Inflammatory macrophage treated with lipopolysaccharide for 4 hours (primary cell): ENCODE measurements at regions not wholly inside any gene's neighbourhood (a gene's known extent, or its start where the extent isn't known, plus 50 kb on each side); places are given as distances from the start of the nearest gene placed in this dataset.

ENCODE experiments used
- DNase-seq: peaks from one replicate; pipeline ENCODE4 v3.0.0-alpha.2; 2020

DNA sequence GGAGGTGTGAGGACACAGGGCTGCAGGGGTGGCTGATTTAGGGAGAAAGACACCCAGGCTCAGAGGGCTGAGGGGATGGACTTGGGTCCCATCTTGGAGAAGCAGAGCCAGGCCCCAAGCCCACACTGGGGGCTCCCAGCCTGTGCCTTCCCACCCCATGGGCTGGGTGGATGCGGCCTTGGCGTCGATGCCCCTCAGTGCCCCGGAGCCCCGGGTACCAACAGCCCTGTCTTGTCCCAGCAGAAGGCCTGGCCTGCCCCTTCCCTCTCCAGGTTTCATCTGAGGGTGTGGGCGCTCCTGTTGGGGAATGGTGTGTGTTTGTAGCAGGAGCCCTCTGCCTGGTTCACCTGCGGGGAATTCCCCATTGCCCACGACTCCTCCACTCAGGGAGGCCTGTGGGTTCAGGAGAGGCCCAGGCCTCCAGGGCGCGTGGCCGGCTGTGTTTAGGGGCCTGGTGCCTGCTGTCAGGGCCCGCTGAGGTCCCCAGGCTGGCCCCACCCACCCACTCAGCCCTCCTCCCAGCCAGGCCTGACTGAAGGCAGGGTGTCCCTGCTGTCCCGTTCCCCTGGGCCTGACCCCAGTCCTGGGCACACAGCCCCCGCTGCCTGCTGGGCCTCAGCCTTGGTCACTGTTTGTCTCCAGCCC, 51.1 kb upstream of the BEGAIN start:
- no peak for DNase-seq

DNA sequence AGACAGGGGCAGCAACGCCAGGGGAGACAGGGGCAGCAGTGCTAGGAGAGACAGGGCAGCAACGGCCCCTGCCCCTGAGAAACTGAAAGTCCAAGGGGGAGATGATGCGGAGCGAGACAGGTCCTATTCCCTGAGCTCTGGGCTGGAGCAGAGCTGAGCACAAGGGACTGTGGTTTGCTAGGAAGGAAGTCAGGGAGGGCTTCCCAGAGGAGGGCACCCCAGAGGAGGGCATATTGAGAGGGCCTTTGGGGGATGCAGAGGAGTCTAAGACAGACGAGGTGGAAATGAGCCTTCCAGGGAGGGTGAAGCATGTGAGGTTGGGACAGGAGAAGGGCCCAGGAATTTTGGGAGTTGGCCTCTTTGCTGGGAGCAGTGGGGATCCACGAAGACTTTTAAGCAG, 52.1 kb upstream of the BEGAIN start:
- DNase-seq, result no peak

DNA sequence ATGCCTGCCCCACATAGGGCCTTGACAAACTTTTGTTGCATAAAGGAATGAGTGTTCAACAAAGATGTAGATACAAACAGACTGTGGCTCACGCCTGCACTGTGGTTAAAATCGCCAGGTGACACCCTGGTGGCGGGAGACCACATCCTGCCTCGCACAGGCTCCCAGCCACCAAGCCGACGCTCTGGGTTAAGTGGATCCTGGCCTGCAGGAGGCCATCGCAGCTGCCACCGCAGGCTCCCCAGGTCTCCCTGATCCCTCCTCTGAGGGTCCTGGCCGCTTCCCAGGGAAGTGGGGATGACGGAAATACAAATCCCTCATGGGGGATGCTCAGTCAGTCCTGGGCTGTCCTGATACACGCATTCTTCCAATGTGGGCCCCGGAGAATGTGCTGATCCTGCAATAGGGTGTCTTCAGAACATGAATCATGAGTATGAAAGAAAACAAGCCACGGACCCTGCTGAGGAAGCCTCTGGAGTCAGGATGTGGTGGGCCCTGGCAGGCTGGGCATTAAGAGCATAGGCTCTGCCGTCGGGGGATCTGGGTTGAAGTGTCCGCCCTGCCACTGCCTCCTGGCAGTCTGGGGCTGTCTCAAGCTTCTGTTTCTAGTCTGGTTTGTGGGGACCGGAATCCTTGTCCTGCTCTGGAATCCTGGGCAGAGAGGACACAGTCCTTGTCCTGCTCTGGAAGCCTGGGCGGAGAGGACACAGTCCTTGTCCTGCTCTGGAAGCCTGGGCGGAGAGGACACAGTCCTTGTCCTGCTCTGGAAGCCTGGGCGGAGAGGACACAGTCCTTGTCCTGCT, 53.5 kb upstream of the BEGAIN start:
- DNase-seq, result no peak

DNA sequence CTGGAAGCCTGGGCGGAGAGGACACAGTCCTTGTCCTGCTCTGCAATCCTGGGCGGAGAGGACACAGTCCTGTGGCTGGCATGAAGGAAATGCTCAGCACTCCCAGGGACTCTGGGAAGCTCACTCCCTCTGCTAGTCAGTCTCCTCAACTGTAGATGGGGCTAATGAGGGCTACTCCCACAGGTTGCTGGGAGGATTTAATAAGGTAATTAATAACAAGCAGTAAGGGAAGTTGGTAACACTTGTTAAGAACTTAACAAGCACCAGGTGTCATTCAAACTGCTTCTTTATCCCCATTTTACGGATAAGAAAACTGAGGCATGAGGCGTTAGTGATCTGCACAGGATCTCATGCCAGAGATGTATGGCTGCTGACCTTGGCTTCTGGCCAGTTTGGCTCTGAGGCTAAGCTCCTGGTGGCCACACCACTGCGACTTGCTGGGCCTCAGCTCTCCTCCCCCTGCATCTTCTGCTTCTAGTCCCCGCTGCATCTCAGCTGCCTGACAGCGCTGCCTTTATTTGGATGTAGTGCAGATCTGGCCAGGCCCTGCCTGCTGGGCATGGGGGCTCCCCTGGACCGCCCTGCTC, 54.1 kb upstream of the BEGAIN start:
- no peak for DNase-seq

DNA sequence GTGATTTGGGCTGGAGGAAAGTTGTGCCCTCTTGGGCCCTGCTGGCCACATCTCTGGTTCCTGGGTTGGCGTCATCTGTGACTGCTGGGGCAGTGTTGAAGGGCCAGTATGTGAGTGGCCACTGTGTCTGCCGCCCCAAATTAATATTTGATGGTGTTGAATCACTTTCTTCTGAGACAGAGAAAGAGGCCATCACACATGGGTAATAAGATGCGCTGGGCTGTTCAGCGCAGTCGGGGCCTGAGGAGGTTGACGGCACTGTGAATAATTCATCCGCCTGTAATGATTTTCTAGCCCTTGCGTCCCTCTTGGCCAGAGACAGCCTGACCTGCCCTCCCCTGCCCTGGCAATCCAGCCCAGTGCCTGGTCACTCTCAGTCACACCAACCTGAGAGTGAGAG, 56.2 kb upstream of the BEGAIN start:
- DNase-seq, result no peak

DNA sequence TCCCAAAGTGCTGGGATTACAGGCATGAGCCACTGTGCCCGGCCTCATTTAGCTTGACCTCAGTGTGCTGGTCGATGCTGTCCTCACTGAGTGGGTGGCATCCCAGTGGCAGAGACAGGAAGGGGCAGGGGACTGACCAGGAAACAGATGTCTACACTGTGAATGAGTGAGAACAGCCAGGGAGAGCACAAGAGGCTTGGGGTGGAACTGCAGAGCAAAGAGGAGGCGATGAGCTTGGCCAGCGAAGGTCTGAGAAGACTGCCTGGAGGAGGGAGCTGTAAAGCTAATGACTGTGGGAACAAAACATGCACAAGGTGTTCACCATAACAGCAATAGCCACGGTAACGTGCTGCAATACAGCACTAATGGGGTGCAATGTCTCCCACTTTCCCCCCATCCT, 57.2 kb upstream of the BEGAIN start:
- no peak for DNase-seq

DNA sequence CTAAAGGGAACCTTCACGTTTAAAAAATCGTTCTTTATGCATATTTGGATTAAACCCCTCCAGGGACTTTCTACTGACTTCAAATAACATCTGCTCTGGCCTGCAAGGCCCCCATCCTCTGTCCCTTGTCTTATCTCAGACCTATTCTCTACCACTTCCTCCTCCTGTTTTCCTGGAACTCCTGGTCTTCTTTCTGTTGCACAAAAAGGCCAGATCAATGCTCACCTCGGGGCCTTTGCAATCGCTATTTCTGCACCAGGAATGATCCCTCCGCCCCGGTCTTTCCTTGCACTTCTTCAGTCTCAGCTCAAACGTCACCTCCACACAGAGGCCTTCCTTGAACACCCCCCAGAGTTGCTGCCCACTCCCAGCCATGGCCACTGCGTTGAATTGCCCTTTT, 57.6 kb upstream of the BEGAIN start:
- DNase-seq, result no peak

DNA sequence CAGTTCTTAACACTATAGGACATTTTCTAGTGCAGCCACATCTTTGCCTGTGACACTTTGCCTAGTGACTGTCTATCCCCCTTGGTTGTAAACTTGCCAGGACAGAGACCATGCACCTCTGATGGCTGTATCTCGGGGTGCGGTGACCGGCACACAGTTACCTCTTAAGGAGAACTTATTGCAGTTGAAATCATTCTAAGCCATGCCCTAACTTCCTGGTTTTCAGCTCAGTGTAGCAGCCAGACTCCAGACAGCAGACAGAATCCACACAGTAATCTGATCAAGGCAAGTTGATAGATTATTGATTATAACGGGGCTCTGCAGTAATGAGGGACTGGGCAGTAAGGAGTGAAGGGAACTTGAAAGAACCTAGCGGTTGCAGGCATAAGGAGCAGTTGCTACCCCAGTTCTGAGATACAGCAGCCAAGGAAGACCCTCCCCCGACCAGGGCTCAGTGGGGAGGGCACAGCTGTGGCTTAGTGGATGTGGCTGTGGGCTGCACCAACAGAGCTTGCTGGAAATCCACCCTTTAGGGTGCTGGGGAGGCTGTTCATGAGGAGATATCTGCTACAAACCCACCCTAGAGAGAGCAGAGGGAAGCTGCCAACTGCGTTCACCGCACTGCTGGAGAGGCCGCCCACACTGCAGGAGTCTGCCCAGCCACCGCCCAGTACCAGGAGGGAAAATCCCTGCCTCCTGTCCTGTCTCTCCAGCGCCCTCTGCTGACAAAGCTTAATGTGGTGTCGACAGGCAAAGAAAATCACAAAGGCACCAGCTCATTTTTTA, 58.2 kb upstream of the BEGAIN start:
- DNase-seq, result peak; percentile 91

DNA sequence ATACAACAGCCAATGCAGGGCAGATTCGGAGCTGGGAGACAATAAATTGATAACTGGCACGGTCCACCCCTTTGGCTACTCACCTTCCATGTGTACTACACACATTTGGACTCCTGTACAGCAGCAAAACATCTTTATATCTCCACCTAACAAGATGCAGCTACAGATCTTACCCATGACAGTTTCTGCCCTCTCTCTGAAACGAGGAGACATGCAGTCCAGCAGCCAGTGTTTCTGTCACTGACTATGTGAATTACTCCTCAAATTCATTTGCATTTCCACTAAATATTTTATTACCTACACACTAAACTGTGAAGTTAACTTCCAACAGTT, 58.7 kb upstream of the BEGAIN start:
- no peak for DNase-seq

DNA sequence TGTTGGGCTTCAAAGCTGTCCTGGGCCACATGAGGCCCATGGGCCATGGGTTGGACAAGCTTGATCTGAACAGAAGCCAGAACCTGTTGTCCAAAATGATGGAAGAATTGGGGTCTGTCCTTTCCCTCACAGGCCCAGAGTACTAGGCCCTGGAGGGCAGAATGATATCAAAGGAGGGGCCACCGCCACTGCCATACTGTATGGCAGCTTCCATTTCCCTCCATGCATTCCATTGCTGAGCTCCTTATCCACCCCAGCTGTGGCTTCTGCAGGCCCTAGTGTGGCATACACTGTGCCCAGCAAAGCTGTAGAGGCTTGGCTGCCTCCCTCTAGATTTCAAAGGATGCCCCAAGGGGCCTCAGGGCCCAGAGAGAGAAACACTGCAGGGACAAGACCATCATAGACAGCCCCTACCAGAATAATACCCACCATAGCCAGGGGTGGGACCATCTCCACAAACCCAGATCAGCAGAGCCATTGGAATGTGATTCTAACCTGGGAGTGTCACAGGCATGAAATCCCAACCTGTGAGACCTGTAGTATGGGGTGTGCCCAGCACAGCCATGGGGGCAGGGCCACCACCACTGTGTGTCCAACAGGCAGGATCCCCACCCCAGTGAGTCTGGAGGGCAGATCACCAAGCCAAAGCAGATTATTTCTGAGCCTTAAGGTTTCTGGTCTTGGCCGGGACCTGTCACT, 61.4 kb upstream of the BEGAIN start:
- DNase-seq, result no peak

DNA sequence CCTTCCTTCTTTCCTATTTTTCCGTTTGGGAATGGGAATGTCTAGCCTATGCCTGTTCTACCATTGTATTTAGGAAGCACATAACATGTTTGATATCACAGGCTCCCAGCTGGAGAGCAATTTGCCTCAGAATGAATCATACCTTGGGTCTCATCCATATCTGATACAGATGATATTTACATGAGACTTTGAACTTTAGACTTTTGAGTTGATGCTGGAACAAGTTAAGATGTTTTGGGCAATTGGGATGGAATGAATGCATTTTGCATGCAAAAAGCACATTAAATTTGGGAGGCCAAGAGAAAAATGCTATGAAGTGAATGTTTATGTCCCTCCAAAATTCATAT, 61.9 kb upstream of the BEGAIN start:
- DNase-seq, result no peak

DNA sequence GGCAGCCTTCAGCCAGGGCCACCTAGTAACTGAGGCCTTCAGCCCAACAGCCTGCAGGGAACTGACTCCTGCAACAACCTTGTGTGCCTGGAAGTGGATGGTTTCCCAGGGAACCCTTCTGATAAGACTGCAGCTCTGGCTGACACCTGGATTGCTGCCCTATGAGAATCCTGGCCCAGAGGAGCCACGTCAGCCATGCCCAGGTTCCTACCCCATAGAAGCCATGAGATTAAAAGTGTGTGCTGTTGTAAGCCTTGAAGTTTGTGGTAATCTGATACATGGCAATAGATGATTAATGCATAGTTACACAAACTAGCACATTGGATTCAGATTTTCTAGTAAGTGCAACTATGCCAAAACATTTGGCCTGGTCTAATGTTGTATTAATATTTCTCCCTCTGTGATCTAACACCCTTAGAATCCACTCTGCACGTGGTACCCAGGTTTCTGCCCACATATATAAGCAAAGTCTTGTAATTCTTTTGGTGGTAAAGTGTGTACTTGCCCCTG, 64.8 kb upstream of the BEGAIN start:
- DNase-seq, result no peak

DNA sequence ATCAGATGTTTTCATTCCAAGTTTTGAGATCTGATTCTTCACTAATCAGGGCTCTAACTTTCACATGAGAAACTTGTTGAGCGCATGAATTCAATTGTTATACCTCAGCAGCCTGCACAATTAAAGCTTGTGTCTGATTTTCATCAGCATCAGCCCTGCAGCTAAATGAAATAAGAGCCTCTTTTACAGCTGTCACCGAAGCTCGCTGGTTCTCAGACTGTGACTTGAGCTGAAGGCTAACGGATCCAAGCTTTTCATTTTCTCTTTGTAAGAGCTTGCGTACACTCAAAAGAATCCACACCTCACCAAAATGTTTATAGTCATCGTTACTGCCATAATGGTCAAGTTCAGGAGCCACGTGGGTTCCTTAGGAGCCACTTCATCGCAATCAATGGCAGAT, 65.5 kb upstream of the BEGAIN start:
- no peak for DNase-seq

DNA sequence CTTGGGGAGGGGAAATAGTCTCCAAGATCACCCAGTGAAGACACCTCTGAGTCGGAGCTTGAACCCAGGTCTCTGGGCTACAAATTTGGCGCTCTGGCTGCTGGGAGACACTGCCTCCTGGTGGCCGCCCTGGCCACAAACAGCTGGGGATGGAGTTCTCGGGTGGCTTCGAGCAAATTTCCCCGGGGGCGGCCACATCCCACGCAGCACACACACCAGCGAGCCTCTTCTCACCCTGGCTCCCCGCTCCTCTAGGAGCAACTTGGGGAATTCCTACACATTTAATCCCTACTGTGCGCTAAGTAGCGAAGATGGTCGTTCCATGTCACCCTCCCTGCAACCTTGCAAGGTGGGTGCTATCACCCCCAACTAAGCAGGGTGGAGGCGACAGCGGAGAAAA, 66.2 kb upstream of the BEGAIN start:
- no peak for DNase-seq

DNA sequence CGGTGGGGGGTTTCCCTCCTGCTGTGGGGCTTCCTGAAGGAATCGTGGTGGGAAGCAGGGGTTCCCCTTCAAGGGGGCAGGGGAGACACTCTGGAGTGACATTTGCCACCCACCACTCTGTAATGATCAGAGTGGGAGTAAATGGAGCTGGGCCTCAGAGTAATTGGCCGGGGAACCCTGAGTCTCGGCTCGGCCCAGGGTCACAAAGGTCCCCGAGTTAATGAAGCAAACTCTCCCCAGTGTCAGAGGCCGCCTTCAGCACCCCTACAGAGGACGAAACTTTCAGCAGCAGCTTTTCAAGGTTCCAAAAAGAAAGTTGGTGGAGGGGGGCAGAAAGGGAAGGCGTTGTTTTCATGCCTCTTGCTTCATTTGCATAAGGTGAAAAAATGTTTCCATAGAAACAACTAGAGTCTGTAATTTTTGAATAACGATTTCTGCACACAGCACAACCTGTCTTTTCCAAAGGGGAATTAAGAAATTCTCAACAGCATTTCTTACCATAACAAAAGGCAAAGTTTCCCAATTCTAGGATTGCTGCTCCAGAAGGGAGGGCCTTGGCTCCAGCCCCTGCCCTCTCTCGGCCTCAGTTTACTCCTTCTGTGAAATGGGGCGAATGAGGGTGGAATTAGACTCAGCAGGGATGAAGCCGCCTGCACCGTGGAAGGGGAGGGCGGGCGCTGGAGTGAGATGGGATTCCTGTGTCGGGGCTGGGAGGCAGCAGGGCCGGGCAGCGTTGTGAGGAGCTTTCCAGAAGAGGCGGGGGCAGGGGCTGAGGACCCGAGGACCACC, 67.0 kb upstream of the BEGAIN start:
- no peak for DNase-seq

DNA sequence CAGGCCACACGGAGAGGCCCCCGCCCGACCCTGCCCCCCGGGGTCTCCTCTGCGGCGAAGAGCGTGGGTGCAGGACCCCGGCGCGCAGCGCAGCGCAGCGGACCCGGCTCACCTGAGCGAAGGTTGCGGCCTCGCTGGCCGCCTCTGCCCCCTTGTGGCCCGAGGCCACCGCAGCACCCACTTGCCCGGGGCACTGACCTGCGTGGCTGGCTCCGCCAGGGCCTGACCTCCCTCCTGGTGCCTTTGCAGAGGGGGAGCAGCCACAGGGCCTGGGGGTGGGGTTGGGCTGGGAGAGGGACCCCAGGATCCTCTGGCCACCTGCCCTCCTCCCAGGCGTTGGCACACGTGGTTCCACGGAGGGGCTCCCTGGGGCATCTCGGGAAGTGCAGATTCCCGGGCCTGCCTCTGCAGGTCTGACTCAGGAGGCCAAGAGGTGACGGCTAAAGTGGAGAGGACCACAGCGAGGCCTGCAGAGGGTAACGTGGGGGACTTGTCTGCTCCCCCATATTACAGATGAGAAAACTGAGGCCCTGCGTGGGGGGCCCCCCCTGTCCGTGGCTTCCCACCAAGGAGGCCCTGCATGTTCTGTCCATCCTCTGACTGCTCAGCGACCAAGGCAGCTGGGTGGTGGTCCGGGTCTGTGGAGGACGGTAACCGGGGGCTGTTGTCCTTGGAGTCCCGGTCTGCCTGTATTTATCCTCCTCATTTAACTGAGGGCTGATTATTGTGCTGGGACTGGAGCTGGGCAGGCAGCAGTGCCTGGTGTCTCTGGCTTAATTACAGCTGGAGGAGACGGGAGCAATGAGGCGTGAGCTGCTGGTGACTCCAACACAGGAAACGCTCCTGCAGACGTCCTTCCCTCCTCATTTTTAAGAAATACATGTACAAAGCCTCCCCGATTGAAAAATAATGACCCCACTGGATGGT, 67.9 kb upstream of the BEGAIN start:
- peak; percentile 9 for DNase-seq

DNA sequence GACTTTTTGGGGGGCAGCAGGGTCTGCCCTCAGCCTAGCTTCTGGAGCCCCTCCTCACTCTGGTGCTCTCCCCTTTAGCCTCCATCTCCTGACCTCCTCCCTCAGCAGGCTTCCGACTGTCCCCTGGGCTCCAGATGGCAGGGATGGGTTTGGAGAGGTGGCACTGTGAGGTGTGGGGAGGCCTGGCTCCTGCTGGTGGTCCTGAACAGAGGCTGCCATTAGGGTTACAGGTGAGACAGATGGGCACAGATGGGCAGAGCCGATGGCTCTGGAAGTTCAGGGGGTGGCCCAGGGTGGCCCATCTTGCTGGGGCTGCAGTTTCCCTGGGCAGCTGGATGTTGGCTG, 68.5 kb upstream of the BEGAIN start:
- DNase-seq, result no peak

DNA sequence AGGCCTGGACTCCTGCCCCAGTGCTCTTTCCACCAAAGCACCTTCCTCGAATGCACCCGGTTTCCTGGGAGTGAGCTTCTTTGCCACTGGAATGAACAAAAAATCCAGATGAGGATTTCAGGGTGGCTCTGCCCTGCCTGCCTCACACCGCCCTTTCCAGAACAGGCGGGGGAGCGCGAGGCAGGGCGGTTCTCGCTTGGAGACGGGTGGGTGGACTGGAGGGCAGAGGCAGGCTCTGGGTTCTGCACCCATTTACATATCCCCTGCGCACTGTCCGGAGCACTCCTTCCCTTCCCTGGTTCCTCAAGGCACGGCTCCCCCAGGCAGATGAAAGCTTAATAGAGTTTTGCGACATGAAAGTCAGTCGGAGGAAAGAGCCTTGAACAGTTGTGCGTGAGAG, 69.7 kb upstream of the DLK1 start:
- DNase-seq, result no peak

DNA sequence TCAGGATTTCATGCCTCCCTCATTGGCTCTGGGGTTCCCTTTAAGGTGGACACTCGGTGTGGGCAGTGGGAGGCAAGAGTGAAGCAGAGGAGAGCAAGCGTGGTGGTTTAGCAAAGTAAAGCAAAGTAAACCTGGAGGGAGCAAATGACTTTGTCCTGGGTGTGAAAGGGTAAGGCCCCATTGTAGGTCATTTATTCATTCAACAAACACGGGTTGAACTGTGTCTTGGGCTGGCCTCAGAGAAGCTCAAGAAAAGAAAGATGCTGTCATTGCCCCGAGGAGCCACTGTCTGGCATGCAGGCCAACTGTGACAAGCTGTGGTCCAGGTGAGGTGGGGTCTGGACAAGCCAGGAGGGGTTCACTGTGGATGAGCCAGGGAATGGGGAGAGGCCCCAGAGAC, 68.9 kb upstream of the DLK1 start:
- DNase-seq, result no peak

DNA sequence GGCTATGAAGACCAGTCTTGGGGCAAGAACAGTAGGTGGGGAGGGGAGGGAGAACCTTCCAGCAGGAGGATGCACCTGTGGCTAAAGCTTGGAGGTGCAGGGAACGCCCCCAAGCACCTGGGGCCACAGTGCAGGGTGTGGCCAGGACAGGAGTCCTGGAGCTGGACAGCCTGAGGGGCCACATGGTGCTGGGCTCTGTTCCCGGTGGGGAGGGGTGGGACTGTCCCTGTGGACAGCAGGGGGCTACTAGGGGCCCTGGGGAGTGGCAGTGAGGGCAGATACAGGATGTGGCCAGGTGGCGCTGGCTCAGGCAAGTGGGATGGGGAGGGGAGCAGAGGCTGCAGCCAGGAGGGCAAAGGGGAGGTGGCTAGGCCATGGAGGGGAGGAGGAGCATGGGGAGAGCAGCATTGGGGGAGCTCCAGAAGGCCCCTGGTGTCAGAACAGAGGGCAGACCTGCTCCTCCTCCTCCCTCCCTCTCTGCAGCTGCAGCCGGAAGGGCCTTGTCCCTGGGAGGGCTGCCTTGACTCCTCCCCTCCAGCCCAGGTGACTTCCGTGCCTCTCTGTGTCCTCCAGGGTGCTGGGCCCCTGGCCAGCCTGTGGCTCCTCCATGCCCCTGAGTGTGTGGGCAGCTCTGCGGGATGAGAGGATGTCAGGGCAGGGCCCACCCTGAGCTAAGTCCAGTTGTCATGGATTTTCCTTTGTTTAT, 68.4 kb upstream of the DLK1 start:
- no peak for DNase-seq
